AML-193 (cell line): ENCODE measurements at regions not wholly inside any gene's neighbourhood (a gene's known extent, or its start where the extent isn't known, plus 50 kb on each side); places are given as distances from the start of the nearest gene placed in this dataset.

ENCODE experiments used
- DNase-seq, 2 experiments: peaks; one replicate each; lab custom pipeline; 2025; lab: John Stamatoyannopoulos, UW

DNA sequence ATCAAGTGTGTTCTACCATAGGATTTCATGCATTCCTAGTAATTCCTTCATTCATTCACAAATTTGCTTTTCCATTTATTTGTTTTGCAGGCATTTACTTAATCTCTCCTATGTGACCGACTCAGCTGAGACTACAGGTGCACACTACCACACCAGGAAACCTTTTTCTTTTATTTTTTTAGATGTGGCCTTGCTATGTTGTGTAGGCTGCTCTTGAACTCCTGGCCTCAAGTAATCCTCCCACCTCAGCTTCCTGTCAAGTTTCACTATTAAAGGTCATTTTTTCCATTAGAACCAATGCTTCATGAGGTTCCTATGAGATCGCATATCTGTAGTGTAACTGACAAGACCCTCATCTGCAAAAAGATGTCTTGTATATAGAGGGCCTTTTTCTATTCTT, 1218.7 kb downstream of the VRK1 start:
- DNase-seq: no peak

DNA sequence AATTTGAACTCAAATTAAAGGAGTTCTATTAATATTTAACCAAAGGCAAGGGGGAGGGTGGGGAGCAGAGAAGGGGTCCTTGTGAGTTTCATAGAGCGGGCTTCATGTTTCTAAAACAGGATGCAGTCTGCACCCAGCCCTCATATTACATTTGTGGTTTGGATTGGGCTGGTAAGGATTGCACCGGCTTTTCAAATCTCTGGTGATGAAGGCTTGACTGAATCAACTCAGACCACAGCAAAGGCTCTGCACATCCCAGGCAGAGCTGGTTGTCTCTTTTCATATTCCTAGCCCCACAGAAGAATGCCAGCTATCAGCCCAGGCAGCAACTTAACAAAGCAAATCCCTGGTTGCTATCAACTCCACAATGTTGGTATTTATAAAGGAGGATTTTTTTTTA, 1221.4 kb downstream of the VRK1 start:
- no peak for DNase-seq

DNA sequence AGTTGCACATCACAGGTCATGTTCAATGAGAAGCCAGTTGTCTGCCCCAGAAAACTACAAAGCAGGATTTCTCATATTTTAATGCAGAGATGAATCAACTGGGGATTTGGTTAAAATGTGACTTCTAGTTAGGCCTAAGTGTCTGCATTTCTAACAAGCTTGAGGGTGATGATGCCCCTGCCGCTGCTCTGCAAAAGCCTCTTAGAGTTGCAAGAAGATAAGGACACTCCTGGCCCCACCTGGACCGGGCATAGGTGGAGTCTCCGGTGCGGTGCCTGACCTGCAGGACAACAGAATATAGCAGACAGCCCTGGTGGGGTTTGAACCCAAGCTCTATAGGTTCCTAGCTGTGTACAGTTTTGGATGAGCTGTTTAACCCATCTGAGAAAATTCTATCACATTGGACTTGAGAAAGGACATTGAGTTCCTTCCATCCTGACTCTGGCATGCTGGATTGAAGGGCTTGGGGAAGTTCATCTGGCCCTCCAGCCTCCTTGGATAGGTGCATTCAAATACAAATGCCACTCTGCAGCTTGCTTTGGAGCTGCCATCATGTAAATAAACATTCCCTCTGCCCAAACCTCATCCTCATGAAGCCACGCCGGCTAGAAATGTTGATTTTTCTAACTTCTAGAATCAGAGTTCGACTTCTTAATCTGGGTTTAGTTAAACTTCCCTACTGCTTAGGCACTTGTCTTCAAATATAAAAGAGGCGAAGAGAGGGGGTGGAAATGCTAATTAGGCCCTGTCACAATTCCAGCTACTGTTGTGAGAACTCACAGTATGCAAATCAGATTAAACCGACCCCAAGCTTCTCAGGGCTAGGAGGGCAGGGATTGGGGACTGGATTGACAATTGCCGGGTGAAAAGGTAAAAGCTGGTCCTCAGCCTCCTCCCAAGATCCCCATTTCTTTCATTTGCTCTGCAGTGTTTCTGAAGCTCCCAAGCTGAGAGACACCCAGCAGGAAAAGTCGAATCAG, 1225.6 kb downstream of the VRK1 start:
- no peak for DNase-seq

- DNase-seq: no peak
Measured at GRCh38 chr14:98028162-98028561, 1231.0 kb downstream of the VRK1 start.

DNA sequence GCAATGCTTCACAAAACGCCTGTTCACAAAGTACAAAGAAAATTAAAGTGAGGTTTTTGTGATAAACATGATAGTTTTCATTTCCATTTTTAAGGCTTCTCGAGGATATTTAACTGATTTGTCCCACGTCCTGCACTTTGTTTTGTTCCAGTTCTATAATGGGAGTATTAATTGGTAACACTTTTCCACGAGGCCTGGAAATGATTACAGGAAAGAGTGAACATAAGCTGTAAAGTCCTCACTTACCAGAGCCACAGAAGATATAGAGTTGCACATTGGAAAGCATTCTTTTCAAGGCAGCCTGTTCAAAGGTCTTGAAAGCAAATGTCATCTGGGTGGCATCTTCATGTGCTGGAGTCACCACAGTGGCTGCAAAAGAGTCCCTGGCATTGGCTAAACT, 1236.6 kb downstream of the BCL11B start:
- DNase-seq: no peak

GRCh38 chr14:98037831-98038230, 1234.2 kb downstream of the BCL11B start:
- no peak for DNase-seq

GRCh38 chr14:98056946-98057345, 1215.1 kb downstream of the BCL11B start:
- no peak for DNase-seq

DNA sequence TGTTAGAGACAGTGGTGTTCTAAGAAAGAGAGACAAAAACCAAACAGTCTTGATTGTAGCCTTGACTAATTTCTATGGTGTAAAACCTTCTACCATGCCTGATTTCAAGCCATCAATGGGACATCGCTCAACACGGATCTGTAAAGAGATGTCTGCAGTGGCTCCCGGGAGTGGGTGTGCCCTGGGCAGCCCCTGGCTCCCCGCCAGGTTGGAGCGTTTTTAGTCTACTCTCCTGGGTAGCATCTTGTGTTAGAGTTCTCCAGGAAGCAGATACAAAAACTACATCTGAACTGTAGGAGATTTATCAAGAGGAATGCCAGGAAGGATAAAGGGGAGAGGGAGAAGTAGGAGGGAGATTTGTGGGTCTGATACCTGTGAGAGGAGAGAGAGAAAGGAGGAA, 1212.9 kb downstream of the BCL11B start:
- DNase-seq: no peak

GRCh38 chr14:98062083-98062482, 1209.9 kb downstream of the BCL11B start:
- DNase-seq: no peak

DNA sequence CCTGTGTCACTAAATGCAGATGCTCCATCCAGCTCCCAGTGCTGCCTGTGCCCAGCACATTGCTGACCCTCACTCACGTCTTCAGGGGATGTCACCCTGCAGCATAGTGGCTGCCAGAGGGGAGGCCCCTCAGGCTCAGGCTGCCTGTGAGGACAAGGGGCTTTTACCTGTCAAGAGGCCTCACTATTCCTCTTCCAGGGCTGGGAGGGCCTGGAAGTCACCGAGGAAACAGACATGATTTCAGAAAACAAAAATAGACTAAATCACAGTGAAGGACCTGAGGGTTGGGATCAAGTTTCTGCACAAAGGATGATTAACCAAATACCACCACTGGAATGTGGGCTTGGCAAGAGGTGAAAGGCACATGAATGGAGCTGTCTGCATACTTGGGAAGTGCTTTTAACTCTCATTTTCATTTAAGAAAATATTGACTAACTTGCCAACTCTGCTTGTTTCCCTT, 1202.3 kb downstream of the BCL11B start:
- no peak for DNase-seq

GRCh38 chr14:98070536-98070935, 1201.5 kb downstream of the BCL11B start:
- DNase-seq: no peak

- DNase-seq: no peak
Measured at GRCh38 chr14:98074111-98074510, 1197.9 kb downstream of the BCL11B start.

GRCh38 chr14:98077176-98077575, 1194.8 kb downstream of the BCL11B start:
- no peak for DNase-seq

DNA sequence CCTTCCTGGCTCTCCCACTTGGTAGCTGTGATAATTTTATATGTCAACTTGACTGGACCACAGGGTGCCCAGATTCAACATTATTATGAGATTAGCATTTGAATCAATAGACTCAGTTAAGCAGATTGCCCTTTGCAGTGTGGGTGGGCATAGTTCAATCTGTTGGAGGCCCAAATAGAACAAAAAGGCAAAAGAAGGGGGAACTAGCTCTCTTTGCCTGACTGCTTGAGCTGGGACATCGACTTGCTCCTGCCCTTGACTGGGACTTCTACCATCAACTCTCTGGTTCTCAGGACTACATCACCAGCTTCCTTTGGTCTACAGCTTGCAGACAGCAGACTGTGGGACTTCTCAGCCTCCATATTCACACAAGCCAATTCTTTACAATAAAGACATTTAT, 1189.2 kb downstream of the BCL11B start:
- DNase-seq: no peak

- DNase-seq: no peak
Measured at GRCh38 chr14:98085751-98086150, 1186.2 kb downstream of the BCL11B start.

DNA sequence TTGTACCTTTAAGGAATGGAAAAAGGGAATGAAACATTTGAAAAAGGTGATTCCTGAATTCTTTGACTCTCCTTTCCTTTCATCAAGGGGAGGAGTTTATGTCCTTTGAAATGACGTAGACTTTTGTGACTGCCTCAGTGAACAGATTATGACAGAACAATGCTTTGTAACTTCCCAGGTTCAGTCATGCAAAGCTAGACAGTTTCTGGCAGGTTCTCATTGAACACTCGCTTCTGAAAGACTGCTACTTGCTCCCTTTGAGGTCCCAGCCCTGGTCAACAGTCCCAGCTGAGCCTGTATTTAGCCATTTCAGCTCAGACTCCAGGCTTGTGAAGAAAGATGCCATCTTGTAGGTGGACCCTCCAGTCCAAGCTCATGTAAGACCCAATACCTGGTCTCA, 1178.9 kb downstream of the BCL11B start:
- DNase-seq: no peak

GRCh38 chr14:98099527-98099926, 1172.5 kb downstream of the BCL11B start:
- no peak for DNase-seq

- DNase-seq: no peak
Measured at GRCh38 chr14:98101323-98101722, 1170.7 kb downstream of the BCL11B start.

DNA sequence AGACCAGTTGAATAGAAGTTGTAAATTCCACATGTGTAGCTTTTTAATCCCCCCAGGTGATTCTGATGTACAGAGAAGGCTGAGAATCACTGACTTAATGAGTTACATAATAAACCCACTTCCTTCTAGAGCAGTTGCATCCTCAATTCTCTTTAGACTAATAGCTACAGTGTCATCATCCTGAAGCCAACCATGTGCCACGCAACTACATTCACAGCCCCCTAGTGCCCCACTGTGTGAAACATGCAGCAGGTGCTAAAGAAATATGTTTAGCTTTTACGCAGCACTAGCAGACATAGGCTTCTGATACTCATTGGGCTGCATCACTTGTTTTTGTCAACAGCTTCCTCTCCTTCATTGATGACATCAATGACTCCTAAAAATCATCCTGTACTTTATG, 1168.3 kb downstream of the BCL11B start:
- DNase-seq: no peak

- DNase-seq: no peak
Measured at GRCh38 chr14:98109326-98109725, 1162.7 kb downstream of the BCL11B start.

GRCh38 chr14:98112194-98112780, 1159.7 kb downstream of the BCL11B start:
- DNase-seq: no peak

DNA sequence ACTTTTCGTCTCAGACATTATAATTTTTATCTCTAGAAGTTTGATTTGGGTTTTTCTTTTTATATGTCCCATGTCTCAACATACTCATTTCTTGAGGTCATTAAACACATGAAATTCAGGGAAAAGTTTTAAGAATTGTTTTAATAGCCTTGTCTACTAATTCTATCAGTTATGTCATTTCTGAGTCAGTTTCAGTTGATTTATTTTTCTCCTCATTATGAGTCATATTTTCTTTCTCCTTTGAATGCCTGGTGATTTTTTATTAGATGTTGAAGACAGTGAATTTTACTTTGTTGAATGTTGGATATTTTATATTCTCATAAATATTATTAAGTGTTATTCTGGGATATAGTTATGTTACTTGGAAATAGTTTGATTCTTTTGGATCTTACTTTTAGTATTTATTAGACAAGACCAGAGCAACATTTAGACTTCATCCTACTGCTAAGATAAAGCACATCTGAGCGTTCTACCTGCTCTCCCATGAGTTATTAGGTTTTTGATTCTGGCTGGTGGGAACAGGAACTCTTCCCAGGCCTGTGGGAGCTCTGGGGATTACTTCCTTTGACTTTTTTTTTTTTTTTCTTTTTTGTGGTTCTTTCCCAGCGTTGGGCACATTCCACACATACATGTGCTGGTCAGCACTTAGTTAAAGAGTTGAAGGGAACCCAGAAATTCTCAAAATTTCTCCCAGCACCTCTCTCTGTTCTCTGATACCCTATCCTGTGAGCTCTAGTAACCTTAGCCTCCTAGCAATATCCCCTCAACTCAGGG, 1157.7 kb downstream of the BCL11B start:
- DNase-seq: no peak

DNA sequence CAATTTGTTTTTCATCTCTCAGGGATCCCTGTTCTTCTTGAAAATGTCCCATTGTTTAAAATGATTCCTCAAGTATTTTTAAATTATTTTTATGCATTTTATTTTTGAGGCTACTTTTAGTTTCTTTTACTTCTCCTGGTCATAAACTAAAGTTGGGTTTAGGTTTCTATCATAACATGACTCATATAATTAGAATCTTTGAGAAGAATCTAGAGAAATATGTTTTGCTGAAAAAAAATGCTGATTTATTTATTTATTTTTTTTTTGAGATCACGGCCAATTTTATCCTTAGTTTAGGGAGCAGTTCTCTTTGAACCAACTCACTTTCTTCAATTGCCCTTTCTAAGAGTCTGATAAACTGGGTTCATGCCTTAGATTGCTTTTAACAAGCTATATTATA, 1157.1 kb downstream of the BCL11B start:
- DNase-seq: no peak
